Gastrocnemius medialis (tissue), 4 donors: ENCODE measurements at regions not wholly inside any gene's neighbourhood (a gene's known extent, or its start where the extent isn't known, plus 50 kb on each side); places are given as distances from the start of the nearest gene placed in this dataset.
A peak's percentile ranks its signal among the peaks of the same experiment; 100 is the strongest.

Experiments
- ATAC-seq, 2 donors: fragments of 150-250 bp; one replicate each; pipeline ENCODE4 v1.9.1; 2016
- DNase-seq, 2 donors: peaks; one replicate each; pipeline ENCODE4 v3.0.0-alpha.2; 2019
- H3K27ac ChIP-seq, 4 donors: fragments of 200-600 bp; sonication (generic); 1 replicate in 1 of 4; 2 replicates in 3 of 4; pipeline ENCODE4 v1.5.1; 2016 to 2018; ENCODE audit warnings: mild to moderate bottlenecking in 2 of 4, moderate library complexity in 1 of 4
- H3K27me3 ChIP-seq, 3 donors: fragments of 200-600 bp; sonication (generic) in 2 of 3; 1 replicate in 1 of 3; 2 replicates in 2 of 3; pipeline versions ENCODE4 v1.5.1 to v1.6.0; 2016 to 2019; ENCODE audit warnings: mild to moderate bottlenecking in 1 of 3, moderate library complexity in 1 of 3
- H3K36me3 ChIP-seq, 2 donors: fragments of 200-600 bp; sonication (generic) in 1 of 2; one replicate each; pipeline ENCODE4 v1.5.1; 2017 to 2018
- H3K4me1 ChIP-seq, 2 donors: fragments of 200-600 bp; sonication (generic) in 1 of 2; one replicate each; pipeline ENCODE4 v1.5.1; 2016 to 2017; ENCODE audit warnings: mild to moderate bottlenecking in 2 of 2
- H3K4me3 ChIP-seq, 4 donors: fragments of 200-600 bp; sonication (generic) in 3 of 4; 1 replicate in 1 of 4; 2 replicates in 3 of 4; pipeline ENCODE4 v1.5.1; 2016 to 2019; ENCODE audit warnings: mild to moderate bottlenecking in 2 of 4
- H3K9me3 ChIP-seq, 3 donors: fragments of 200-600 bp; sonication (generic) in 2 of 3; 1 replicate in 1 of 3; 2 replicates in 2 of 3; pipeline ENCODE4 v1.5.1; 2016 to 2019
- POLR2A ChIP-seq, 2 donors: fragments of 450-650 bp; IDR thresholded peaks; one replicate each; pipeline ENCODE4 v1.6.1; 2017; ENCODE audit warnings: antibody characterized with exemption in 2 of 2, mild to moderate bottlenecking in 2 of 2, moderate library complexity in 2 of 2
- in situ Hi-C, 4 donors: fragments of 200-750 bp; cut with MboI; loops; one replicate each; pipeline versions ENCODE4 v1.15.0 to v1.8.0; 2017; ENCODE audit warnings: low sequenced_read_pairs in 4 of 4
- intact Hi-C: fragments of 100-400 bp; cut with DNase I; formaldehyde crosslinking; loops from one replicate; pipeline ENCODE4 v1.15.1; 2023; ENCODE audit warnings: low total_unique reads
- TF ChIP-seq, protein P1 (sequence below), 5 experiments: fragments of 450-650 bp in 3 of 5; fragments of 200-600 bp in 2 of 5; sonication (generic) in 2 of 5; IDR thresholded peaks in 4 of 5; conservative IDR thresholded peaks in 1 of 5; 1 replicate in 4 of 5; 2 replicates in 1 of 5; pipeline ENCODE4 v1.5.1; 2016 to 2019; ENCODE audit warnings: antibody characterized with exemption in 5 of 5, mild to moderate bottlenecking in 3 of 5, moderate library complexity in 3 of 5

DNA sequence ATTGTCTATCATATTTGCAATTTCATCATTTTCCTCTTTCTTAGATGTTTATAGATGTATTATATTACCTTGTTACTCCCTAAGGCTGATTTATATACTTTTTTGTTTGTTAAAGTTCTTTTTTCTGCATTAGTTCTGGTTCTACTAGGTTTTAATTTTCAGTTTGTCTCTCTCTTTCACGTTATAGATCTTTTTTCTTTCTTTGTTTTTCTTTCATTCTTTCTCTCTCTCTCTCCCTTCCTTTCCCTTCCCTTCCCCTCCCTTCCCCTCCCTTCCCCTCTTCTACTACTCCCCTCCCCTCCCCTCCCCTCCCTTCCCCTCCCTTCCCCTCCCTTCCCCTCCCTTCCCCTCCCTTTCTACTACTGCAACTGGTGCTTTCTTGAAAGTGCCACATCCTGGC, 345.3 kb downstream of the CENPW start:
- no peak for ATAC-seq
- in situ Hi-C loops = no loop called here

DNA sequence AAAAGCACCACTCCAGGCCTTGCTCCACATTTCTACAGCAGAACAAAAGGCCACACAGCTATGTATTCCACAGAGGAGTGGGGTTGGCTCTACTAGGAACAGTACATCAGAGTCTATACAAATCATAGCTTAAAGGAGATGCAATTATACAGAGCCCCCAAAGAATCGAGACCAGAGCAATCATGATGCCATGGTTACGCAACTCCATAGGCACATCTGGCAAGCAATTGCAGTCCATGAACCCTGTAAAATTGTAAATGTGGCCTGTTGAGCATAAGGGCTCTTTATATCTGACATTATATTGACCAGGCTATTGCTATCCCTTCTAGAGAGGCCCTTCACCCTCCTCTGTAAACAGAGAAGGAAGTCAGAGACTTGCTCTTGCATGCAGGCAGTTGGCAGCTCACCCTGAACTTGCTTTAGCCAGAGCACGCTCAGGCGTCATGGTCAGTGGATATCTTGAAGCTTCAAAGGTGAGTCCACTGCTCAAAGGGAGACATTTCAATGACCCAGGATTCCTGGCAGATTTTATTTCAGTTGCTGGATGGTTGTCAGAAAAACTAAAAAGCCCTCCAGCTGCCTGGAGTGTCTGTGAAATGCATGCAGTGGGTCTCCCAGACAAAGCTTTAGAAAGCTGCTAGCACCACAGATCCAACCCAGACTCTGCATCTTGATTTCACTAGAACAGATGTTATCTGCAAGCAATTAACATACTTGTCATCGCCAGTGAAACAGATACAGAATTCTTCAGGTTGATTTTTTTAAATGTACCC, 357.2 kb downstream of the CENPW start:
- Histone ChIP-seq H3K4me3 (no peak overlapping the region), H3K27ac (no peak overlapping the region), H3K9me3 (no peaks in the 10 kb centered on the region), H3K27me3 (no peaks in the 10 kb centered on the region), H3K36me3 (no peaks in the 10 kb centered on the region), H3K4me1 (peaks cover 8 to 10% of the 10 kb centered on the region in 2 donors)
- in situ Hi-C loops (no loop called here), intact Hi-C loops (no loop called here)
- ATAC-seq = peak in 1 of 2 donors; percentile 58
- no peak for TF ChIP-seq POLR2A (IDR thresholded peaks at IDR 0.05)
- TF ChIP-seq, protein P1, sequence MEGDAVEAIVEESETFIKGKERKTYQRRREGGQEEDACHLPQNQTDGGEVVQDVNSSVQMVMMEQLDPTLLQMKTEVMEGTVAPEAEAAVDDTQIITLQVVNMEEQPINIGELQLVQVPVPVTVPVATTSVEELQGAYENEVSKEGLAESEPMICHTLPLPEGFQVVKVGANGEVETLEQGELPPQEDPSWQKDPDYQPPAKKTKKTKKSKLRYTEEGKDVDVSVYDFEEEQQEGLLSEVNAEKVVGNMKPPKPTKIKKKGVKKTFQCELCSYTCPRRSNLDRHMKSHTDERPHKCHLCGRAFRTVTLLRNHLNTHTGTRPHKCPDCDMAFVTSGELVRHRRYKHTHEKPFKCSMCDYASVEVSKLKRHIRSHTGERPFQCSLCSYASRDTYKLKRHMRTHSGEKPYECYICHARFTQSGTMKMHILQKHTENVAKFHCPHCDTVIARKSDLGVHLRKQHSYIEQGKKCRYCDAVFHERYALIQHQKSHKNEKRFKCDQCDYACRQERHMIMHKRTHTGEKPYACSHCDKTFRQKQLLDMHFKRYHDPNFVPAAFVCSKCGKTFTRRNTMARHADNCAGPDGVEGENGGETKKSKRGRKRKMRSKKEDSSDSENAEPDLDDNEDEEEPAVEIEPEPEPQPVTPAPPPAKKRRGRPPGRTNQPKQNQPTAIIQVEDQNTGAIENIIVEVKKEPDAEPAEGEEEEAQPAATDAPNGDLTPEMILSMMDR (IDR thresholded peaks at IDR 0.05 in 4 of 5, conservative IDR thresholded peaks at IDR 0.05 in 1 of 5) = no peak
- peak in 1 of 2 donors; percentile 24 for DNase-seq

More for the DNA sequence above, 345.3 kb downstream of the CENPW start:
- H3K27me3 ChIP-seq = no peaks in the 10 kb centered on the region
- H3K36me3 ChIP-seq = no peaks in the 10 kb centered on the region
- peaks cover 6 to 11% of the 10 kb centered on the region in 2 donors for H3K4me1 ChIP-seq
- no peak overlapping the region for H3K27ac ChIP-seq
- no peaks in the 10 kb centered on the region for H3K9me3 ChIP-seq
- H3K4me3 ChIP-seq = no peak overlapping the region
- TF ChIP-seq, protein P1 (IDR thresholded peaks at IDR 0.05 in 4 of 5, conservative IDR thresholded peaks at IDR 0.05 in 1 of 5) = no peak
- no peak for TF ChIP-seq POLR2A (IDR thresholded peaks at IDR 0.05)
- intact Hi-C loops = no loop called here
- DNase-seq = no peak

DNA sequence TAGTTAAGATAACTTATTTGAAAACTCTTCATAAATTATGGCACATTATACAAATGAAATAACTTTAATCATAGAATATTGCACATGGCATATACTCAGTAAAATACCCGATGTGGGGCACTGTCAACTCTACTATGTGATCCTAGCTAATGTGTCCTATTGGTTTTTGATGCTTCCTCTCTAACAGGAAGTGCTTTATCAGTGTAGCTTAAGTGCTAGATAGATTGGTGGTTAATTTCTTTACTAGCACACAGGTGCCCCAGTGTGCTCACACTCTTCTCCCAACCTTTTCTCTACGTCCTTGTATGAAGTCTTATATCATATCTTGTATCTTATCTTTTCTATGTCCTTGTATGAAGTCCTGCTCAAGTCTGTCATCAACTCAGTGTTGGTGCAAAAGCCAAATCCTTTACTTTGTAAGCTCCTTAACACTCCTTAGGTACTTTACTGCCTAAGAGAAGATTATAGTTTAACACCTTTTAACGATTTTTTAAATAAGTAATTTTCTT, 358.9 kb downstream of the CENPW start:
- ATAC-seq (no peak), DNase-seq (no peak)
- Histone ChIP-seq H3K4me1 (peaks cover 8 to 10% of the 10 kb centered on the region in 2 donors), H3K4me3 (no peak overlapping the region), H3K27me3 (no peaks in the 10 kb centered on the region), H3K9me3 (no peaks in the 10 kb centered on the region), H3K27ac (no peak overlapping the region), H3K36me3 (no peaks in the 10 kb centered on the region)
- TF ChIP-seq, protein P1 (IDR thresholded peaks at IDR 0.05 in 4 of 5, conservative IDR thresholded peaks at IDR 0.05 in 1 of 5) = no peak
- no peak for TF ChIP-seq POLR2A (IDR thresholded peaks at IDR 0.05)
- in situ Hi-C loops = no loop called here
- intact Hi-C loops = no loop called here

DNA sequence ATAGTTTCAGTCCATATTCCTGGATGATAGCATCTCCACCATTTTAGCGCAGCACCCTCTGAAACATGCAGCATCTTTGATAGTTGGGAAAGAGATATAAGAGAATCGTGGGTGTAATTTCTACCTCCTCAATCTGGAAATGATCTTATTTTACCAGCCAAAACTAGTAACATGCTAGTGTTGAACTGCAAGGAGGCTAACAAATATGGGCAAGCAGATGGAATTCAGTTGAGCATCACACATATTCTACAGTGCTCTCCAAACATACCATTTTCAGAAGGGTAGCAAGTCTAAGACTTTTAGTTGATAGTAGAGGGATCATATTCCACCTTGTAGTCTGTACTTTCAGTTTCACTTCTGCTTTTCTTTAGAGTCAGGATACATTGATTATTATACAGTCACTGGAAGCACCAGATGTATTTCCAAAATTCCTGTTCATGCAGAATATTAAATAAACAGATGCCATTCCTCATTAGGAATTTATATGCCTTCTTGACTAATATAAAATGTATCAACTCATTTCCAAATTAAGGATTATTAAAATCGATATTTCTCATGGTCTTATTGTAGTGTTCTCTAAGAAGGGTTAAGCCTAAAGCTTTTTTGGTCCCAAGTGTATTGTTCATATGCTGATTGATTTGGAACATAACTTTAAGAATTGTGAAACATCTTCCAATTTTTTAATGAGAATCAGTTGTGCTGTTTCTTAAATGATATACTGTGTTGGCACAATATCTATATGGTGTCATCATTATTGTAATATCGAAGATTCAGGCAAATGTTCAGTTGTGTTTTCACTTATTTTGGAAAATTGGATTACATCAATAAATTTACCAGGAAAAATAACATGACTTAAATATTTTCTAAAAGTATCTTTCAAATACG, 362.0 kb downstream of the CENPW start:
- TF ChIP-seq POLR2A (IDR thresholded peaks at IDR 0.05) = no peak
- TF ChIP-seq, protein P1 (IDR thresholded peaks at IDR 0.05 in 4 of 5, conservative IDR thresholded peaks at IDR 0.05 in 1 of 5) = no peak
- ATAC-seq (no peak), DNase-seq (no peak)
- Histone ChIP-seq H3K27ac (no peak overlapping the region), H3K36me3 (no peaks in the 10 kb centered on the region), H3K9me3 (no peaks in the 10 kb centered on the region), H3K4me3 (no peak overlapping the region), H3K4me1 (peaks cover 2 to 4% of the 10 kb centered on the region in 2 donors), H3K27me3 (no peaks in the 10 kb centered on the region)
- intact Hi-C loops = no loop called here
- in situ Hi-C loops = no loop called here
